ENCODE measurements at regions not wholly inside any gene's neighbourhood (a gene's known extent, or its start where the extent isn't known, plus 50 kb on each side); places are given as distances from the start of the nearest gene placed in this dataset.

- peak; percentile 96 for DNase-seq (ENCODE audit: low read depth)
Measured at GRCh38 chr20:4512891-4513550, 173.2 kb upstream of the PRNP start.

- DNase-seq (ENCODE audit: low read depth), result no peak
Measured at GRCh38 chr20:4511776-4512175, 174.5 kb upstream of the PRNP start.

GRCh38 chr20:4509825-4510522, 176.3 kb upstream of the PRNP start:
- peak; percentile 88 for DNase-seq (ENCODE audit: low read depth)

GRCh38 chr20:4508773-4509172, 177.5 kb upstream of the PRNP start:
- no peak for DNase-seq (ENCODE audit: low read depth)

GRCh38 chr20:4507288-4507719, 179.0 kb upstream of the PRNP start:
- DNase-seq (ENCODE audit: low read depth), result peak; percentile 99

GRCh38 chr20:4504814-4505213, 181.4 kb upstream of the PRNP start:
- DNase-seq (ENCODE audit: low read depth), result no peak

GRCh38 chr20:4502756-4503155, 183.5 kb upstream of the PRNP start:
- DNase-seq (ENCODE audit: low read depth), result no peak

GRCh38 chr20:4493386-4493785, 192.9 kb upstream of the PRNP start:
- DNase-seq (ENCODE audit: low read depth), result no peak

- peak; percentile 83 for DNase-seq (ENCODE audit: low read depth)
Measured at GRCh38 chr20:4491643-4492042, 194.6 kb upstream of the PRNP start.

GRCh38 chr20:4490606-4491280, 195.5 kb upstream of the PRNP start:
- peak; percentile 88 for DNase-seq (ENCODE audit: low read depth)

GRCh38 chr20:4490045-4490444, 196.2 kb upstream of the PRNP start:
- DNase-seq (ENCODE audit: low read depth), result peak; percentile 55

GRCh38 chr20:4488407-4489339, 197.6 kb upstream of the PRNP start:
- DNase-seq (ENCODE audit: low read depth), result peak; percentile 93

- DNase-seq (ENCODE audit: low read depth), result no peak
Measured at GRCh38 chr20:4484379-4484997, 201.8 kb upstream of the PRNP start.

GRCh38 chr20:4483961-4484360, 202.3 kb upstream of the PRNP start:
- DNase-seq (ENCODE audit: low read depth), result no peak

- peak; percentile 73 for DNase-seq (ENCODE audit: low read depth)
Measured at GRCh38 chr20:4483486-4483885, 202.8 kb upstream of the PRNP start.

GRCh38 chr20:4480104-4480503, 206.2 kb upstream of the PRNP start:
- DNase-seq (ENCODE audit: low read depth), result no peak

GRCh38 chr20:4476903-4477500, 209.3 kb upstream of the PRNP start:
- peak; percentile 40 for DNase-seq (ENCODE audit: low read depth)

- DNase-seq (ENCODE audit: low read depth), result peak; percentile 51
Measured at GRCh38 chr20:4472906-4473305, 213.3 kb upstream of the PRNP start.

GRCh38 chr20:4471221-4471620, 215.0 kb upstream of the PRNP start:
- DNase-seq (ENCODE audit: low read depth), result peak; percentile 86

GRCh38 chr20:4470375-4470774, 215.9 kb upstream of the PRNP start:
- peak; percentile 96 for DNase-seq (ENCODE audit: low read depth)

- DNase-seq (ENCODE audit: low read depth), result no peak
Measured at GRCh38 chr20:4469910-4470309, 216.3 kb upstream of the PRNP start.

Measured in EH (cell line).